GM21786 (cell line): ENCODE measurements at regions not wholly inside any gene's neighbourhood (a gene's known extent, or its start where the extent isn't known, plus 50 kb on each side); places are given as distances from the start of the nearest gene placed in this dataset.
"Not testable (repeated sequence)": the region's sequence is repeated elsewhere in the genome, so short reads cannot be mapped to it uniquely, and the experiment has no call there.

Source experiments
- ATAC-seq: cut with Tn5 transposase; IDR thresholded peaks from one replicate; pipeline ENCODE4 v1.9.1; 2021; ENCODE audit not compliant: unreplicated experiment

DNA sequence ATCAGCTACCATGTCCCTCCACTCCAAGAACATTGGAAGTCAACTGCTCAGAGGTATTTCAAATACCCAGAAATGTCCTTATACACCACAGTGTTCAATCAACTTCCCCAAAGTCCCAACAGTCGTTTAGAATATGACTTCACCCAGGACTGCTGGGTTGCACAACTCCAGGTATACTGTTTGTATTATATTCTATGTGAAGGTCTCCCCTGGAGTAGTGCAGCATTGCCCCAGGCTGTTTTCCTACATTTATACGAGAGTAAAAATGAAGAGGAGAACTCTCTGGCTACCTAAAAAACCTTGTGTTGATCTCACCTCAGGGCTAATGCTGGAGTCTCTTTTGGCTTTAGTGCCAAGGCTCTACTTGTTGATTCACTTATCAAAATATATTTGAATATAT lies 183.6 kb upstream of the MAP3K1 start:
- ATAC-seq, result no peak

DNA sequence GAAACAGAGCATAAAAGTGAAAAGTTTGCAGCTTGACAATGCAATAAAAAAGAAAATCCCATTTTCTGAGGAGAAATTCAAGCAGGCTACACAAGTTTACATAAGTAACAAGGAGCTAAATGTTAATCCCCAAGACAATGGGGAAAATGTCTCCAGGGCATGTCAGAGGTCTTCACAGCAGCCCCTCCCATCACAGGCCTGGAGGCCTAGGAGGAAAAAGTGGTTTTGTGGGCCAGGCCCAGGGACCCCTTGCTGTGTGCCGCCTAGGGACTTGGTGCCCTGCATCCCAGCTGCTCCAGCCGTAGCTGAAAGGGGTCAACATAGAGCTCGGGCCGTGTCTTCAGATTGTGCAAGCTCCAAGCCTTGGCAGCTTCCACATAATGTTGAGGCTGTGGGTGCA lies 186.7 kb upstream of the MAP3K1 start:
- ATAC-seq, result not testable (repeated sequence)

DNA sequence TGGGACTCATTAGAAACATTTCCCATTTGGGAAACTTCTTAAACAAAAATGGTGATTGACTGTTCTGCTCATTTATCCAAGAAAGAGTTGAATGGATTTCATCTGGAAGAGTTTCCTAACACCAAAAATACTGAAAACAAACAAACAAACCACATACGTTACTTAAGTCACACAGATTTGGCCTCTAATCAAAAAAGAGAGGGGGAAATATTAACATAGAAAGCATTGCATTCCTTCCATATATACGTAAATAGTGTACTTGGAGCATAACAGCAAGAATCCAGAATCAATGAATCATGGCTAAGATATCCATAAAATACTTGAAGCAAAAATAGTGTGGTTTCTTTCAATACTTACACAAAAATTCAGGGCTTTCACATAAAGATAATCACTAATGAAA lies 189.8 kb upstream of the MAP3K1 start:
- ATAC-seq, result no peak

DNA sequence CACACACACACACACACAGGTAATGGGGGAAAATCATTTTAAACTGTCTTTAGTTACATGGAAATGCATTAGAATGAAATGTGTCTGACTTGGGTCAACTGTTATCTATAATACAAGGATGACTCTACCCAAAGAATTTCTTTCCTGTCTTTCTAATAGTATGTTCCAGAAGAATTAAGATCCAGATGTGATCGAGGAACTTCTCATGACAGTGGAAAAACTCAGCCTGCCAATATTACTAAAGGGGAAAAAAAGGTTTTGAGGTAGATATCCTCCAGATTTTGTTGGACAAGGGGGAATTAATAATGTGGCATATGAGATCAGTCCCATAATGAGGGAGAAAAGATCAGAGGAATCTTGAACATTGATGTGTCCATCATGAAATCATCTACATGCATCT lies 190.6 kb upstream of the MAP3K1 start:
- ATAC-seq, result no peak

DNA sequence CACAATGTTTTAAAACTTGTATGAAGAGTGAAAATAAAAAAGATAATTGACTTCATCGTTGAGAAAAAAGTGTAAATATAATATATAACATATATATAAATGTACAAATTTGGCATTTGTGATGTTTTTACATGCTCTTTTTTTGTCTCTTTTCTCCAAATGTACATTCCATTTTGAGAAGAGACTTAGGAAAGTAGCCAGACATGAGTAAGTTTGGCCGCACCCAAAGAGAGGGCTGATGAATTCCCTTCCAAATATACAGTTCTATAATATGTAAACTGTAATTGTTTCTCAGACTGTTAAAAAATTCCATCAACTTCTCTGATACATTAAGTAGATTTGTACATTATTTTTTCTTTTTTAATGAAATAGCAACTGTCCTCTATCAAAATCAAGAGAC lies 193.2 kb upstream of the MAP3K1 start:
- no peak for ATAC-seq

DNA sequence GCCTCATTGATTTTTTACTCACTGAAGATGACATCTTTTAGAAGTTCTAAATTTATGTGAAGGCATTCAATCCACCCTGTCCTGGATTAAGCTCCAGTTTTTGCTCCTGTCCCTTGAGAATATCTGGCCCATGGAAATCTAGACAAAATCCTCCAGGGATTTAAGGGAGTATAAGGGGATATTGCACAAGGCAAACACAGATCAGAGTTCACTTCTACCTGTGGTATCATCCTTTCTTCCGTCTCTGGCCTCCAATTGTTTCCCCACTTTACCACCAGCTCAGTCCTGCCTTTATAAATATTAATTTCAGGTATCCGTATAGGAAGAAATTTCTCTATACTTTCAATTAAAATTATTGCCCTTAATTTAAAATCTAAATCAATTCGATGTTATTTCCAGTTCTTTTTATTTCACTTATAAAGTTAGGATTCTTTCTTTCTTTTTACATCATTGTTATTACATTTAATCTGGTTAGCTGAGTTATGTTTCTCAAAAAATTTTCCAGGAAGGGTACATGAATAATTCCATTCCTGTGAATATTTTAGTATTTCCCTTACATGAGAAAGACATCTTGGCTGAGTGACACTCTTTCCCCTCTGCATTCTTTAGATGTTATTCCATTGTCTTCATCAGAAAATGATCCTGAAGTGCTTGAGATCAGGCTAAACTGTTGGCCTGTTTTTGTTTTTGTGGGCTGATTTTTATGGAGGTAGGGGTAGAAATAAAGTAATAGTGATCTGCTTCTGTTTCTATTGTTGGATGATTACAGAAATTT lies 194.3 kb upstream of the MAP3K1 start:
- no peak for ATAC-seq

DNA sequence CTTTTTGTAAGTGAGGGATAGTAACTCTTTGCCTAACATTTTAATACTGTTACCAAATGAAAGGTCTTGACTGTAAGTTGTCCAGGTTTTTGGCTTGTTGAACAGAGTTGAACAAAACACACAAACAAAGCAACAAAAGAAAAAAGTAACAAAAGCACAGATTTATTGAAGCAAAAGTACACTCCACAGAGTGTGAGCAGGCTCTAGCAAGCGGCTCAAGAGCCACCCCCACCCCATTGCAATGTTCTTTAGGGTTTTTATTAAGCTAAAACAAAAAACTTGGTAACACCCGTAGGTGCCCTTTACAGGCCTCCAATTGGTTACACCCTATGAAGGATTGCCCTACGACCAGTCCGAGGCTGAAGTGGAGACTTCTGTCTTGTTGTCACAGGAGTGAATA lies 197.4 kb upstream of the MAP3K1 start:
- ATAC-seq, result no peak

DNA sequence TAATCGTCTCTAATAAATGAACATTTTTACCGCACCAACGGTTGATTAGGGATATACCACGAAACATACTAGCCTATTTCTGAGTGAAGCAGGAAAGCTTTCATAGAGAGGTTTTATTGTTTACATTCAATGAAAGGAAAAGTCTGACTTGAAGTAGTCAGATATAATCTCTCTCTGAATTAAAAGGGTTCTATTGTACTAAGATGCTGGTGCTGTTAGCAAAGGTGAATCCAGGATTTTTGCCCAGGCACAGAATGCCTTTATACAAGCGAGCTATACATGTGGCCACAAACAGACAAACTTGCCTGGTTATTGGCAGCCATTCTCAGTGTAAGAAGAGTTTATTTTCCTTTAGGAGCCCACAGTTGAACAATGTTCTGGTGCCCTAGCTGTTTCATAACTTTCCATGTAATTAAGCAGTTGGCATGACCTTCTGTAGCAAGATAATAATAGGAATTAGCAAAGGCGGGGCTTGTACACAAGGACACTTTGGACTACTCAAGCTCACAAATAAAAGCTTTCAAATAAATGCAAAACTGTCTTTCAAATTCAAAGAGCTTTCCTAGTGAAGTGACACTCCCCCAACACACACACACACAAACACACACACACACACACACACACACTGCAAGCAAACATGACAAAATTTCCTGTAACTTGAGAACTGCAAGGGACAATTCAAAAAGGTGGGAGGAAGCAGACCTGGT lies 198.7 kb upstream of the MAP3K1 start:
- no peak for ATAC-seq

DNA sequence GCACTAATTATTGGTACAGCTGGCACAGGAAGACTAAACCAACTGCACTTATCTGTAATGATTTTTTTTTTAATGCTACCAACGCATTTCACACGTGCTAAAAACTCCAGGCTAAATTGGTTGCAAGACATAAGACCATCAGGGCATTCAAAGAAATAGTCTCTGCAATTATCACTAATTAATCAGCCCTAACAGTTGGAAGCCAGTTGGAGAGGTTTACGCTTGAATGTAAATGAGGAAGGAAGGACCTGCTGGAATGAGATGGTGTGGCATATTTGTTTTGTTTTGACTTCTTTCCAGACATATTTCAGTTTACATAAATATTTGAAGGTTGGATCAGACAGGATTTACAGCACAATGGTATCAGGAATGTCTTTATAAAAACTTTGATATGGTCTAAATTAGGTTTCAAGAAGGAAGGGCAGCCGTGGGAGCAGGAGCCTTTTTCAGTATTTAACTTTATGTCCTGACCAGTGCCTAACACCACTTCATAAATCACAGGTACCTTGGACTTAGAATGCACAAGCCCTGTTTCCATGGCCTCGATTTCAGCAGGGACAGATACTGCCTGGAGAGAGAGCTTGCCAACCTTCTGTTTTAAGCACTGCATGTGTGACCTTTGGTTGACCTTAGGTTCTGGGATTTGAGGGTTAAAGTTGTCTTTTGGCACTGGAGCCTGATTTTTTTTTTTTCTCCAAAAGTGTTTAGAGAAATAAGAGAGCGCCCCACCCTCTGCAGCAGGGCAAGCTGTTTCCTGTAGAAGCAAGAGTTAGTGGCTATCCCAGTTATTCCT lies 199.8 kb upstream of the MAP3K1 start:
- ATAC-seq, result no peak

DNA sequence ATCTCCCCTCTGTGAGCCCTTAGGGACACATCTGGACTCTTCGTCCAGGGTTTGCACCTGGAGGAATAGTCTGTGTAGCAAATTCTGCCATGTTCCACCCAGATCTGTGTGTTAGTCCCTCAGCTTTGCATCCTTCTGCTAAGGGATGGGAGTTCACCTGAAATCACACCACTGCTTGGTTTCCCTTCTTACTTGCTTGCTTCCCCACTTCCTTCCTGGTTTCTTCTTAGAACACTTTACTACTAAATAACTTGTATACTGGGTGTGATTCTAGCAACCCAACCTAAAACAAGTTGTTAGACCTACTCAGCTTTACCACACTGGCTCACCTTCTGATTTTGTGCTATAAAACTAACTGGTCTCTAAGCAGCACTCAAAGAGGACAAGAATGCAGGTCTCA lies 202.6 kb upstream of the MAP3K1 start:
- no peak for ATAC-seq

DNA sequence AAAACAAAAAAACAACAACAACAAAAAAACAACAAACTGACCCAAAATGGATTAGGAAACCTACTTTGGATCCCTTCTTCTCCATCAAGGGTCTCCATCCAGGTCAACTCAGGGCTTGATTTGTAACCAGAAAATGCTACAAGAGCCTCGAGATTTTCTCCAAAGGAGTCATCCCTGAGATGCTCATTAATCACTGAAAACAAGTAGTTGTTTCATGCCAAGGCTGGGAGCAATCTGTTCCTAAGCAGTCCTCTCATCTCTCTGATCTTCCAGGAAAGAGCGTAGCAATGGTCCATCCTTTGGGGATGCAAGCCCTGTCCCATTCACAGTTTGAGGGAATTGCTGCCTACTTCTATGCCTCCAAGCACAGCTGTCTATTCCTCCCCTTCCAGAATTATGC lies 203.0 kb upstream of the MAP3K1 start:
- ATAC-seq, result no peak

DNA sequence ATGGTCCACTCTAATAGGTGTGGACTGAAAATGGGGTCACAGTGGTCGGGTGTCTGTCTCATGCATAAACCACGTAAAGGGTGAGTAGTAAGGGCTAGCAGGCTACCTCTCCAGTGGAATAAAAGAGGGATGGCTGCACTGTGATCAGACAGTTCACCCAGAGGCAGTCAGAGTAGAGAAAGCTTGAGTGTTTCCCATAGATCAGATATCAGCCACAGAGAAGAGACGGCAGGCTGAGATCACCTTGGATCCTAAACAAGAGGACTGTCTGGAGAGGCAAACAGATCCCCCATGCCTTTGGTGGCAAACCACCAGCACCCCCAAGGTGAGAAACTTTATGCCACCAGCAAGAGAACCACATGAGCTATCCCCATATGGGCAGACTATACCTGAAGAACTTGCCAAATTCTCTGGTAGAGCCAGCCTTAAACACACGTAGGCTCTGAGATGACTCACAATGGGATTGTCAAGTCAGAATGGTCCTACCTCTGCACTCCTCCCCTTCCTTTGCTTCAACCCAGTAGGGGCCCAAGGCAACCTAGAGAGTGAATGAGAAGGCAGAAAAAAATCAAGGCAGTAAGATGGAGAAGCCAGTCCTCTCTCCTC lies 205.2 kb upstream of the MAP3K1 start:
- no peak for ATAC-seq

DNA sequence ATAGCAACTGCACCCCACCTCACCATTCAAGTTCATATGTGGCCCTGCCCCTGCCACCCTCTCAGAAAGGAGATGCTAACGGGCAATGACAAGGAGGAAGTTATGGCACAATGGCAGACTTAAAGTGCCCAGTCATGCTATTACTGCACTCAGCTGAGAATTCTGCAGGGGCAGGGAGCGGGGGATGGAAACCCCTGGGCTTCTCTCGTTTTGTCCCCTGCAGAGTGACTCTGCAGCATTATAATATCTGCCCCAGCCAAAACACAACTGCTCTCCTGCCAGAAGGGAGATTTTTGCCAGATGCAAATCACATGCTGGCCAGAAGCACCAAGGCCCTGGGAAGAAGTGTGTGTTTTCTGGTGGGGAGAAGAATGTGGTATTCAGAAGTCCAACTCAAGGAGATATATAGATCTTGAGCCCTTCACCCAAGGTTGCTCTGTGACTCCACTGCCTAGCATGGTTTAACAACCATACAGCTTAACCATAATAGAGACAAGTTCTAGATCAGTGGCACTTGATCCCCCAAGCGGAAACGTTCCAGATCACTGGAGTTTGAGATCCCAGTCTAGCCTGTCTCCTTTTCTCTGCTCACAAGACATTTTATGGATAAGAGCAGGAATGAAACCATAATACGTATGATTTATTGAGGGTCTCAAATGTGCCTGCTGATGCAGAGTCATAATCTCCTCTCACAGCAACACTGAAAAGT lies 207.0 kb upstream of the MAP3K1 start:
- ATAC-seq, result no peak

DNA sequence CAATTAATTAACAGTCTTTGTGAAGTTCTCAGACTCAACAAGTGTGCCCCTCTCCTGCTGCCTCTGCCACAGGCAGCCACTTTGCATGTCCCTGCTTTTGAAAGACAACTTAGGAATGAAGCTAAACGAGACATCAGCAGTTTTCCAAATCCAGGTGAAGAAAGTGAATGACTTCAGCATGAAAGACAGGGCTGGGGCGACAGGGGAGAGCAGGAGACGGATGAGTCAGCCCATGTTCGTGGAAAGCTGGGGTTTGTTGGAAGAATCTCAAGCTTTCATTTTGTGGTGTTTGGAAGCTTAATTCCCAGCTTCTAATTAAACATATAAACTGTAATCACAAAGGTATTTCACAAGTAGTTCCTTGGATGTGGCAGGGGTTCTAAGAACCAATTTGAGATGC lies 207.8 kb upstream of the MAP3K1 start:
- no peak for ATAC-seq

DNA sequence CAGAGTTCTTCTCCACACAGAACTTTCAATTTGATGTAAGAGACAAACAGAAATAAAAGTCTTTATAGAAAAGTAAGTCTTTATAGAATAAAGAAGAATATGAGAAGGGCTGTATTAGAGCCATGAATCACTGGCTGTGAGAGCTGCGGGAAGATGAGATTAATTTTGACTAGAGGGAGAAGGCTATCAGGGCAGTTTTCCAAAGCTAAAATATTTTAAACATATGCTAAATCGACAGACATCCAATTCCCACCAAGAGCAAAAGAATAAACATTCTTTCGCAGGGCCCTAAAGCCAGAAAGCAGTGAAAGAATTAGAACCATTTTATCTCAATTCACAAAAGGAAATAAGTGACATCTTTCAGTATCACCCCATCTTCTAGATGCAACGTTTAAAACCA lies 208.3 kb upstream of the MAP3K1 start:
- ATAC-seq, result no peak

DNA sequence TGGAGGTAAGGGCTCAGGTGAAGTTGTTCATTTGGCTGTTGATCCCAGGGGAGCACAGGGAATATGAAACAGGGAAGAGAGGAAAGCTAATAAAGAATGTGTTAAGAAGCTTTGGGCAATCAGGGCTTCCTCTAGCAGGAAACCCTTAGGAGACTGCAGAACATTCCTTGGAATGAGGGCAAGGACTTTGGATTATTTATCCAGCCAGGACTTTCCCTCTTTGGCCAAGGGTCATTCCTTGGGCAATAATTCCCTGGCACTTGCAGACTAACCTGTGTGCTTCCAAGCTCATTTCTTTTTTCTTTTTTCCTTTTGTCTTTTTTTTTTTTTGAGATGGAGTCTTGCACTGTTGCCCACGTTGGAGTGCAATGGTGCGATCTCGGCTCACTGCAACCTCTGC lies 209.2 kb upstream of the MAP3K1 start:
- ATAC-seq, result no peak

DNA sequence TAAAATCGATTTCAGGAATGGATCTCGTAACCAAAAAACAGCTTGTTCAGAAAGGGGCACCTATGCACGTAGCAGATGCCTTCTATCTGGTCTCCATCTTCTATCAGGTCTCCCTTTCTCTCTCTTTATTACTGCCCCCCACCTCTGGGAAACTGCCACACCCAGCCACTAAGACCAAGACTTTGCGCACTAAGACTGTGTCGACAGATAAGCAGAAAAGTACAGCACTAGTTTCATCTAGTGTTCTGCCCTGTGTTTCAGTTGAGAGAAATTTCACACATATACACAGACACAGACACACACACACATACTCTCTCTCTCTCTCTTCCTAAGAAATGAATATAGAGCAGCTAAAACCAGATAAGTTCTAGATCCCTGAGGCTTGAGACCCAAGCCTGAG lies 210.1 kb upstream of the MAP3K1 start:
- no peak for ATAC-seq

DNA sequence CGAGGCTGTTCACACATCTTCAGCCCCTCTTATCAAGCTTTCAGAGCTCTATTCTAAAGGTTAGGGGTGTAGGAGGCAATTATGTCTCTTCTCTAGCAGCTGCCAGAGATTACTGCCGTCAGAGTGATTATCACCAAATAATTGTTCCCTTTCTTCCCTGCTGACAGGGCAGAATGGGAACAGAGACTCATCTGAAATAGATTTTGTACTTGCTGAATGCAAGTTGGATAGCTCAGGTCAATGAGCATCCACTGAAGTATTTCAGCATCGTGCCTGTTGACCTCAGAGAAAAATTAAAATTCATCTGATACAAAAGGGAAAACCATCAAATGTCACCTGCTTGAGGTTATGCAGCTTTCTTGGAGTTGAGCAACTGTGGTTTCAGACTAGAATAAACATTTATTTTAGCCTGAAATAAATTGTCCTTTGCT lies 213.7 kb upstream of the MAP3K1 start:
- no peak for ATAC-seq

DNA sequence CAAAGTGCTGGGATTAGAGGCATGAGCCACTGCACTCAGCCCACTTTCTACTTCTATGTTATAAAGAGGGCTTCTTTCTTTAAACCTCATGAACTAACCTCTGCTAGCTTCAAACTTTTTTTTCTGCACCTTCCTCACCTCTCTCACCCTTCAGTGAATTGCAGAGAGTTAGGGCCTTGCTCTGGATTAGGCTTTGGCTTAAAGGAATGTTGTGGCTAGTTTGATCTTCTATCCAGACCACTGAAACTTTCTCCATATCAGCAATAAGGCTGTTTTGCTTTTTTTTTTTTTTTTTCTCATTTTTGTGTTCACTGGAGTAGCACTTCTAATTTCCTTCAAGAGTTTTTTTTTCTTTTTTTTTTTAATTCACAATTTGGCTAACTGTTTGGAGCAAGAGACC lies 216.4 kb upstream of the MAP3K1 start:
- no peak for ATAC-seq

DNA sequence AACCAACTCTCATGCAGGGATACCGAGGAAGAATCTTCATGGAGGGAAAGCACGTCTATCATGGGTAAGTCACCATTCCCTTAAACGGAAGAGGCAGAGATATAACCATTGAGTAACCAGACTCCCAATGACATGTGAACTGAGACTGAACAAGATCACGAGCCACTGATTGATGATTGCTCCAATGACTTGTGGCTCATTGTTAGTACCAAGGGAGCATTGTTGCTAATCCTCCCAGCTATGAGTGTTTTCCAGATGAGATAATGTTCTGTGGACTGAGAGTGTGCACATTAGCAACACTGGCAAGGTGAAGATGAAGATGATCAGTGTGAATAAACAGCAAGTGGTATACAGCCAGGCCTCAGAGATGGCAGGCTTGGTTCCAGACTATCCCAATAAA lies 219.2 kb upstream of the MAP3K1 start:
- no peak for ATAC-seq

DNA sequence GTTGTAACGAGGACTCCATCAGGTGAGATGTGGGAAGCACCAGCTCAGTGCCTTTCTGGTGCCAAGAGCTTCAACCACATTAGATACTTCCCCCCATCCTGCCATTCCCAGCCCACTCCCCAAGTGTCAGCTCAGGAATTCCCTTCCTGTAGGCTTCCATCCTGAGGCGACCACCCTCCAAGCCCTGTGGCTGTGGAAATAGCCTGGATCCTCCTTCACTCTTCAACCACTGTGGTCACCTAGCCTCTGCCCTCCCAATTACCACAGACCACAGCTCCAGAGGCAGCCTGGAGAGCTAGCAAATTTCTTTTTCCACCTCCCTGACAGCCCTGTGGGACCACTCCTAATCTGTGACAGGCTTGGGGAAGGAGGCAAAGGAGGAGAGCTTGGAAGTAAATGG lies 219.8 kb upstream of the MAP3K1 start:
- ATAC-seq, result no peak
